ENCODE measurements at regions not wholly inside any gene's neighbourhood (a gene's known extent, or its start where the extent isn't known, plus 50 kb on each side); places are given as distances from the start of the nearest gene placed in this dataset.

DNA sequence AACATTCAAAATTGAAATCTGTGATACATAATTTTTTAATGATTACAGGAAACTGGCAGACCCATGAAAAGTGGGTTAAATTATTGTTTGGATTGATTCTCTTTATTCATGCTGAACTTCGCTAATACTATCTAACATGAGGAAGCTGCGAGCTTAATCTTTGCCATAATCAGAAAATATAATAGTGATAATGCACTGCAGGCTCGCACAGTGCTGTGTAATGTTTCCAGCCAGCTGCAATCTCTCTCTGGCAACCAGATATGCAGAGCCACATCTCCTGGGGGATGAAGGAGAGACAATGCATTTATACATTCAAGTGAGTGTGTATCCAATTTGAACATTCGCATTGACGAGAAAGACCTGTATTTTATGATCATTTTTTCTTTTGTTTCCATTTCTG, 669.7 kb upstream of the RGMB start:
- DNase-seq (ENCODE audit: low spot score) = no peak
- TF ChIP-seq, protein P1, sequence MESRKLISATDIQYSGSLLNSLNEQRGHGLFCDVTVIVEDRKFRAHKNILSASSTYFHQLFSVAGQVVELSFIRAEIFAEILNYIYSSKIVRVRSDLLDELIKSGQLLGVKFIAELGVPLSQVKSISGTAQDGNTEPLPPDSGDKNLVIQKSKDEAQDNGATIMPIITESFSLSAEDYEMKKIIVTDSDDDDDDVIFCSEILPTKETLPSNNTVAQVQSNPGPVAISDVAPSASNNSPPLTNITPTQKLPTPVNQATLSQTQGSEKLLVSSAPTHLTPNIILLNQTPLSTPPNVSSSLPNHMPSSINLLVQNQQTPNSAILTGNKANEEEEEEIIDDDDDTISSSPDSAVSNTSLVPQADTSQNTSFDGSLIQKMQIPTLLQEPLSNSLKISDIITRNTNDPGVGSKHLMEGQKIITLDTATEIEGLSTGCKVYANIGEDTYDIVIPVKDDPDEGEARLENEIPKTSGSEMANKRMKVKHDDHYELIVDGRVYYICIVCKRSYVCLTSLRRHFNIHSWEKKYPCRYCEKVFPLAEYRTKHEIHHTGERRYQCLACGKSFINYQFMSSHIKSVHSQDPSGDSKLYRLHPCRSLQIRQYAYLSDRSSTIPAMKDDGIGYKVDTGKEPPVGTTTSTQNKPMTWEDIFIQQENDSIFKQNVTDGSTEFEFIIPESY (IDR thresholded peaks at IDR 0.05) = no peak
- no peak for TF ChIP-seq GABPA (IDR thresholded peaks at IDR 0.05 in 1 of 2, conservative IDR thresholded peaks at IDR 0.05 in 1 of 2)
- TF ChIP-seq FOXA2 (IDR thresholded peaks at IDR 0.05) = no peak
- TF ChIP-seq TAF1 (conservative IDR thresholded peaks at IDR 0.05) = no peak
- TF ChIP-seq NR2F2 (IDR thresholded peaks at IDR 0.05) = no peak
- TF ChIP-seq JUND (IDR thresholded peaks at IDR 0.05) = no peak
- 62% methylated on average over 5 of the region's 5 CpGs for WGBS
- no peak overlapping the region for H3K27ac ChIP-seq (ENCODE audit: low read depth in 1 of 2, low read length in 2 of 2)
- H3K9ac ChIP-seq (ENCODE audit: low read depth in 1 of 2, low read length in 2 of 2) = no peak overlapping the region
- H3K4me3 ChIP-seq (ENCODE audit: low read depth in 1 of 3, low read length in 3 of 3) = no peak overlapping the region
- H3K9me3 ChIP-seq (ENCODE audit: control insufficient read depth in 4 of 4, low read length in 3 of 4) = no peaks in the 10 kb centered on the region
- H3K36me3 ChIP-seq (ENCODE audit: control insufficient read depth in 4 of 4, insufficient read depth in 3 of 4, low read depth in 1 of 4, low read length in 3 of 4) = no peaks in the 10 kb centered on the region
- no peaks in the 10 kb centered on the region for H3K4me1 ChIP-seq (ENCODE audit: control insufficient read depth in 4 of 4, insufficient read depth in 4 of 4, low read length in 3 of 4)
- H3K27me3 ChIP-seq (ENCODE audit: control insufficient read depth in 4 of 4, insufficient read depth in 4 of 4, low read length in 3 of 4) = no peaks in the 10 kb centered on the region

- Histone ChIP-seq H3K27me3 (ENCODE audit: control insufficient read depth in 4 of 4, insufficient read depth in 4 of 4, low read length in 3 of 4) (no peaks in the 10 kb centered on the region), H3K27ac (ENCODE audit: low read depth in 1 of 2, low read length in 2 of 2) (no peak overlapping the region), H3K36me3 (ENCODE audit: control insufficient read depth in 4 of 4, insufficient read depth in 3 of 4, low read depth in 1 of 4, low read length in 3 of 4) (no peaks in the 10 kb centered on the region), H3K9ac (ENCODE audit: low read depth in 1 of 2, low read length in 2 of 2) (no peak overlapping the region), H3K9me3 (ENCODE audit: control insufficient read depth in 4 of 4, low read length in 3 of 4) (no peaks in the 10 kb centered on the region), H3K4me1 (ENCODE audit: control insufficient read depth in 4 of 4, insufficient read depth in 4 of 4, low read length in 3 of 4) (no peaks in the 10 kb centered on the region), H3K4me3 (ENCODE audit: low read depth in 1 of 3, low read length in 3 of 3) (no peak overlapping the region)
- TF ChIP-seq, protein P2, sequence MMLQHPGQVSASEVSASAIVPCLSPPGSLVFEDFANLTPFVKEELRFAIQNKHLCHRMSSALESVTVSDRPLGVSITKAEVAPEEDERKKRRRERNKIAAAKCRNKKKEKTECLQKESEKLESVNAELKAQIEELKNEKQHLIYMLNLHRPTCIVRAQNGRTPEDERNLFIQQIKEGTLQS (IDR thresholded peaks at IDR 0.05) = no peak
- no peak for TF ChIP-seq GABPA (IDR thresholded peaks at IDR 0.05 in 1 of 2, conservative IDR thresholded peaks at IDR 0.05 in 1 of 2)
- no peak for TF ChIP-seq RXRA (IDR thresholded peaks at IDR 0.05)
- TF ChIP-seq NR2F2 (IDR thresholded peaks at IDR 0.05) = no peak
- no peak for TF ChIP-seq JUND (IDR thresholded peaks at IDR 0.05)
- no peak for TF ChIP-seq FOXA2 (IDR thresholded peaks at IDR 0.05)
- no peak for TF ChIP-seq MAX (IDR thresholded peaks at IDR 0.05)
- TF ChIP-seq HNF4A (conservative IDR thresholded peaks at IDR 0.05) = no peak
- no peak for TF ChIP-seq TAF1 (conservative IDR thresholded peaks at IDR 0.05)
- TF ChIP-seq, protein P1 (IDR thresholded peaks at IDR 0.05) = no peak
- TF ChIP-seq EGR1 (IDR thresholded peaks at IDR 0.05; ENCODE audit: low read depth in 2 of 2) = no peak
- TF ChIP-seq FOXA1 (IDR thresholded peaks at IDR 0.05) = no peak
- TF ChIP-seq, protein P3, sequence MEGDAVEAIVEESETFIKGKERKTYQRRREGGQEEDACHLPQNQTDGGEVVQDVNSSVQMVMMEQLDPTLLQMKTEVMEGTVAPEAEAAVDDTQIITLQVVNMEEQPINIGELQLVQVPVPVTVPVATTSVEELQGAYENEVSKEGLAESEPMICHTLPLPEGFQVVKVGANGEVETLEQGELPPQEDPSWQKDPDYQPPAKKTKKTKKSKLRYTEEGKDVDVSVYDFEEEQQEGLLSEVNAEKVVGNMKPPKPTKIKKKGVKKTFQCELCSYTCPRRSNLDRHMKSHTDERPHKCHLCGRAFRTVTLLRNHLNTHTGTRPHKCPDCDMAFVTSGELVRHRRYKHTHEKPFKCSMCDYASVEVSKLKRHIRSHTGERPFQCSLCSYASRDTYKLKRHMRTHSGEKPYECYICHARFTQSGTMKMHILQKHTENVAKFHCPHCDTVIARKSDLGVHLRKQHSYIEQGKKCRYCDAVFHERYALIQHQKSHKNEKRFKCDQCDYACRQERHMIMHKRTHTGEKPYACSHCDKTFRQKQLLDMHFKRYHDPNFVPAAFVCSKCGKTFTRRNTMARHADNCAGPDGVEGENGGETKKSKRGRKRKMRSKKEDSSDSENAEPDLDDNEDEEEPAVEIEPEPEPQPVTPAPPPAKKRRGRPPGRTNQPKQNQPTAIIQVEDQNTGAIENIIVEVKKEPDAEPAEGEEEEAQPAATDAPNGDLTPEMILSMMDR (IDR thresholded peaks at IDR 0.05; ENCODE audit: low read depth, low read length, missing input control) = no peak
- no peak for TF ChIP-seq HNF4G (IDR thresholded peaks at IDR 0.05)
- no peak for TF ChIP-seq SP1 (IDR thresholded peaks at IDR 0.05)
- TF ChIP-seq, protein P4, sequence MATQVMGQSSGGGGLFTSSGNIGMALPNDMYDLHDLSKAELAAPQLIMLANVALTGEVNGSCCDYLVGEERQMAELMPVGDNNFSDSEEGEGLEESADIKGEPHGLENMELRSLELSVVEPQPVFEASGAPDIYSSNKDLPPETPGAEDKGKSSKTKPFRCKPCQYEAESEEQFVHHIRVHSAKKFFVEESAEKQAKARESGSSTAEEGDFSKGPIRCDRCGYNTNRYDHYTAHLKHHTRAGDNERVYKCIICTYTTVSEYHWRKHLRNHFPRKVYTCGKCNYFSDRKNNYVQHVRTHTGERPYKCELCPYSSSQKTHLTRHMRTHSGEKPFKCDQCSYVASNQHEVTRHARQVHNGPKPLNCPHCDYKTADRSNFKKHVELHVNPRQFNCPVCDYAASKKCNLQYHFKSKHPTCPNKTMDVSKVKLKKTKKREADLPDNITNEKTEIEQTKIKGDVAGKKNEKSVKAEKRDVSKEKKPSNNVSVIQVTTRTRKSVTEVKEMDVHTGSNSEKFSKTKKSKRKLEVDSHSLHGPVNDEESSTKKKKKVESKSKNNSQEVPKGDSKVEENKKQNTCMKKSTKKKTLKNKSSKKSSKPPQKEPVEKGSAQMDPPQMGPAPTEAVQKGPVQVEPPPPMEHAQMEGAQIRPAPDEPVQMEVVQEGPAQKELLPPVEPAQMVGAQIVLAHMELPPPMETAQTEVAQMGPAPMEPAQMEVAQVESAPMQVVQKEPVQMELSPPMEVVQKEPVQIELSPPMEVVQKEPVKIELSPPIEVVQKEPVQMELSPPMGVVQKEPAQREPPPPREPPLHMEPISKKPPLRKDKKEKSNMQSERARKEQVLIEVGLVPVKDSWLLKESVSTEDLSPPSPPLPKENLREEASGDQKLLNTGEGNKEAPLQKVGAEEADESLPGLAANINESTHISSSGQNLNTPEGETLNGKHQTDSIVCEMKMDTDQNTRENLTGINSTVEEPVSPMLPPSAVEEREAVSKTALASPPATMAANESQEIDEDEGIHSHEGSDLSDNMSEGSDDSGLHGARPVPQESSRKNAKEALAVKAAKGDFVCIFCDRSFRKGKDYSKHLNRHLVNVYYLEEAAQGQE (IDR thresholded peaks at IDR 0.05) = no peak
- no peak for TF ChIP-seq YY1 (IDR thresholded peaks at IDR 0.05)
- no peak for TF ChIP-seq RAD21 (IDR thresholded peaks at IDR 0.05)
- 50% methylated on average over 3 of the region's 3 CpGs for WGBS
- DNase-seq (ENCODE audit: low spot score) = no peak
These were observed 668.8 kb upstream of the RGMB start for GRCh38 chr5:98104454-98105188.

Measured in liver (tissue), 8 donors.